ENCODE measurements at regions not wholly inside any gene's neighbourhood (a gene's known extent, or its start where the extent isn't known, plus 50 kb on each side); places are given as distances from the start of the nearest gene placed in this dataset.

DNA sequence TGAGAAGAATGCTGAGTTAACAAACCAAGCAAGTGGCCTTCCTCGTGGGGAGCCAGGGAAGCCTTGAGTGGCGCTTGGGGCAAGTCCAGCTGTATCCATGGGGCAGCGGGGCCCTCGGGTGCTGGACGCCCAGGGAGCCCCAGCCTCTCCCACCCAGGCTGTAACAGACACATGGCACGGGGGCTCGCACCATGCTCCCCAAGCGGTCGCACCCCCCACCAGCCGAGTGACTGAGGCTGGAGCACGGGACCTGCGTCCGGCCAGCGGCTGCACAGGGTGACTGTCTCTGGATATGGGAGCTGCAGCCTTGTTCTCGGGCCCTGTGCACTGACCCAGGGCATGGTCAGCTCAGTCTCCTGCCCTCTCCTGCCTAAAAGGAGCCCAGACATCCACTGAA lies 53.9 kb upstream of the ACTRT2 start:
- TF ChIP-seq EZH2 (IDR thresholded peaks at IDR 0.05; ENCODE audit: borderline replicate concordance, low read depth, low read length, poor library complexity, severe bottlenecking) (no peak), CTCF (conservative IDR thresholded peaks at IDR 0.05; ENCODE audit: low read depth, low read length) (no peak)
- no peaks in the 10 kb centered on the region for H3K36me3 ChIP-seq (ENCODE audit: insufficient read depth, low read length, poor library complexity, severe bottlenecking)
- DNase-seq (ENCODE audit: low spot score), result no peak
- no peaks in the 10 kb centered on the region for H3K27me3 ChIP-seq (replicated peaks; ENCODE audit: insufficient read depth, low read depth, low read length, poor library complexity)
- no peak overlapping the region for H3K27ac ChIP-seq (ENCODE audit: low read depth, low read length, poor library complexity, severe bottlenecking)
- no TSS peak for BruUV-seq (replicated peaks)
- POLR2A ChIA-PET (ENCODE audit: low non-redundant PET), result no interaction called here
- intact Hi-C loops (cut with micrococcal nuclease; ENCODE audit: unreplicated experiment), result no loop called here
- CTCF ChIA-PET, result no interaction called here
- no peaks in the 10 kb centered on the region for H3K9me3 ChIP-seq (ENCODE audit: low read depth, low read length, poor library complexity, severe bottlenecking)
- H3K4me1 ChIP-seq (ENCODE audit: insufficient read depth, low read length, poor library complexity, severe bottlenecking), result no peaks in the 10 kb centered on the region
- no peak overlapping the region for H3K4me3 ChIP-seq (ENCODE audit: low read depth, low read length, poor library complexity, severe bottlenecking)

DNA sequence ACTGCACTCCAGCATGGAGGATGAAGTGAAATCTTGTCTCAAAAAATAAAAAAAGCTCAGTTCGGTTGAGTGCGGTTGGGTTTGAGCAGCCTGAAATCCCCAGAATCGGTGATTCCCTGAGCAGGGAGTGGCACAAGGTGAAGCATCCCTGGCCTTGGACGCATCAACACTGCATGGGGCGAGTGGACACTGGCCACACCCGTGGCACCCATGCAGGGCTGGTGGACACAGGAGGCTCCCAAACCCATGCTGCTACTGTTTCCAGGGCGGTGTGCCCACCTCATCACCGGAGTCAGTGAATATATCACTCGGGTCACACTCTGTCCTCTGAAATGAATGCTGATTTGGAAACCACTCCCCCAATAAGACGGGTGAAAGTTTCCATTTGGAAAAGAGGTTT lies 53.4 kb upstream of the ACTRT2 start:
- H3K36me3 ChIP-seq (ENCODE audit: insufficient read depth, low read length, poor library complexity, severe bottlenecking), result no peaks in the 10 kb centered on the region
- H3K27me3 ChIP-seq (replicated peaks; ENCODE audit: insufficient read depth, low read depth, low read length, poor library complexity), result no peaks in the 10 kb centered on the region
- no peaks in the 10 kb centered on the region for H3K9me3 ChIP-seq (ENCODE audit: low read depth, low read length, poor library complexity, severe bottlenecking)
- intact Hi-C loops (cut with micrococcal nuclease; ENCODE audit: unreplicated experiment), result no loop called here
- ChIA-PET POLR2A (ENCODE audit: low non-redundant PET) (no interaction called here), CTCF (no interaction called here)
- no peak for DNase-seq (ENCODE audit: low spot score)
- no peak overlapping the region for H3K4me3 ChIP-seq (ENCODE audit: low read depth, low read length, poor library complexity, severe bottlenecking)
- H3K4me1 ChIP-seq (ENCODE audit: insufficient read depth, low read length, poor library complexity, severe bottlenecking), result no peaks in the 10 kb centered on the region
- no peak overlapping the region for H3K27ac ChIP-seq (ENCODE audit: low read depth, low read length, poor library complexity, severe bottlenecking)
- BruUV-seq (replicated peaks), result no TSS peak
- TF ChIP-seq EZH2 (IDR thresholded peaks at IDR 0.05; ENCODE audit: borderline replicate concordance, low read depth, low read length, poor library complexity, severe bottlenecking) (no peak), CTCF (conservative IDR thresholded peaks at IDR 0.05; ENCODE audit: low read depth, low read length) (no peak)

GRCh38 chr1:2968471-2968881 lies 52.8 kb upstream of the ACTRT2 start:
- H3K9me3 ChIP-seq (ENCODE audit: low read depth, low read length, poor library complexity, severe bottlenecking), result no peaks in the 10 kb centered on the region
- no peaks in the 10 kb centered on the region for H3K4me1 ChIP-seq (ENCODE audit: insufficient read depth, low read length, poor library complexity, severe bottlenecking)
- no TSS peak for BruUV-seq (replicated peaks)
- intact Hi-C loops (cut with micrococcal nuclease; ENCODE audit: unreplicated experiment), result no loop called here
- no peak overlapping the region for H3K4me3 ChIP-seq (ENCODE audit: low read depth, low read length, poor library complexity, severe bottlenecking)
- CTCF ChIA-PET, result no interaction called here
- POLR2A ChIA-PET (ENCODE audit: low non-redundant PET), result no interaction called here
- TF ChIP-seq EZH2 (IDR thresholded peaks at IDR 0.05; ENCODE audit: borderline replicate concordance, low read depth, low read length, poor library complexity, severe bottlenecking), result no peak
- no peak for TF ChIP-seq CTCF (conservative IDR thresholded peaks at IDR 0.05; ENCODE audit: low read depth, low read length)
- DNase-seq (ENCODE audit: low spot score), result no peak
- H3K36me3 ChIP-seq (ENCODE audit: insufficient read depth, low read length, poor library complexity, severe bottlenecking), result no peaks in the 10 kb centered on the region
- no peaks in the 10 kb centered on the region for H3K27me3 ChIP-seq (replicated peaks; ENCODE audit: insufficient read depth, low read depth, low read length, poor library complexity)
- H3K27ac ChIP-seq (ENCODE audit: low read depth, low read length, poor library complexity, severe bottlenecking), result no peak overlapping the region
